Keratinocyte (primary cell): ENCODE measurements at regions not wholly inside any gene's neighbourhood (a gene's known extent, or its start where the extent isn't known, plus 50 kb on each side); places are given as distances from the start of the nearest gene placed in this dataset.

Experiments used
- DNase-seq: peaks from one replicate; pipeline ENCODE4 v3.0.0-alpha.2; 2011; ENCODE audit warnings: low read depth, missing footprints, low spot score
- FAIRE-seq: peaks from 2 replicates; lab custom pipeline; 2011; peaks lifted over from hg19 to GRCh38; lab: Jason Lieb, UNC
- H2AFZ ChIP-seq: 2 replicates; pipeline ENCODE4 v1.6.0; 2012; ENCODE audit warnings: low read length, control low read depth, inconsistent platforms; ENCODE audit not compliant: control insufficient read depth
- H3K27ac ChIP-seq: 2 replicates; pipeline ENCODE4 v1.5.1; 2011; ENCODE audit warnings: low read length; ENCODE audit not compliant: control insufficient read depth, insufficient read depth
- H3K27me3 ChIP-seq: 3 replicates; pipeline ENCODE4 v1.6.0; 2011; ENCODE audit warnings: low read length; ENCODE audit not compliant: control insufficient read depth, insufficient read depth; ENCODE audit errors: extremely low read depth
- H3K36me3 ChIP-seq, 2 experiments: 2 replicates in 1 of 2; 3 replicates in 1 of 2; pipeline ENCODE4 v1.5.1; 2011; ENCODE audit warnings: low read length in 2 of 2, mild to moderate bottlenecking in 1 of 2; ENCODE audit not compliant: control insufficient read depth in 2 of 2, insufficient read depth in 2 of 2; ENCODE audit errors: extremely low read depth in 1 of 2
- H3K4me1 ChIP-seq: 3 replicates; pipeline ENCODE4 v1.5.1; 2011; ENCODE audit warnings: low read length; ENCODE audit not compliant: control insufficient read depth, insufficient read depth; ENCODE audit errors: extremely low read depth
- H3K4me2 ChIP-seq: 3 replicates; pipeline ENCODE4 v1.6.0; 2011; ENCODE audit warnings: low read depth, low read length; ENCODE audit not compliant: control insufficient read depth, insufficient read depth; ENCODE audit errors: extremely low read depth
- H3K4me3 ChIP-seq, 3 experiments: fragments of 200-600 bp in 1 of 3; sonication (generic) in 1 of 3; 2 replicates in 2 of 3; 3 replicates in 1 of 3; pipeline ENCODE4 v1.5.1; 2011 to 2016; ENCODE audit warnings: low read length in 3 of 3, mild to moderate bottlenecking in 3 of 3, control low read depth in 2 of 3, inconsistent platforms in 1 of 3, low read depth in 1 of 3, mixed read lengths in 1 of 3, mixed run types in 1 of 3, moderate library complexity in 1 of 3; ENCODE audit not compliant: control insufficient read depth in 2 of 3, insufficient read depth in 2 of 3; ENCODE audit errors: extremely low read depth in 1 of 3
- H3K79me2 ChIP-seq: 2 replicates; pipeline ENCODE4 v1.6.0; 2012; ENCODE audit warnings: low read length; ENCODE audit not compliant: control insufficient read depth, insufficient read depth
- H3K9ac ChIP-seq: 3 replicates; pipeline ENCODE4 v1.6.0; 2011; ENCODE audit warnings: low read length; ENCODE audit not compliant: control insufficient read depth, insufficient read depth; ENCODE audit errors: extremely low read depth
- H3K9me1 ChIP-seq: 3 replicates; pipeline ENCODE4 v1.6.0; 2011; ENCODE audit warnings: low read length; ENCODE audit not compliant: control insufficient read depth, insufficient read depth; ENCODE audit errors: extremely low read depth
- H3K9me3 ChIP-seq: 2 replicates; pipeline ENCODE4 v1.5.1; 2012; ENCODE audit warnings: low read depth, low read length; ENCODE audit not compliant: control insufficient read depth
- H4K20me1 ChIP-seq: 3 replicates; pipeline ENCODE4 v1.6.0; 2011; ENCODE audit warnings: low read length; ENCODE audit not compliant: control insufficient read depth, insufficient read depth; ENCODE audit errors: extremely low read depth
- EZH2 ChIP-seq: IDR thresholded peaks from one replicate; pipeline ENCODE4 v1.6.1; 2012; ENCODE audit warnings: inconsistent platforms, mild to moderate bottlenecking, low read length, moderate library complexity
- dilution Hi-C: fragments of 300-500 bp; cut with MboI; formaldehyde crosslinking; loops from one replicate; pipeline ENCODE4 v1.7.0; 2020; ENCODE audit warnings: low sequenced_read_pairs; ENCODE audit not compliant: extremely low pct_ligation_motif_present
- TF ChIP-seq, protein P1 (sequence below), 3 experiments: IDR thresholded peaks in 1 of 3; conservative IDR thresholded peaks in 1 of 3; optimal IDR thresholded peaks in 1 of 3; 2 replicates in 2 of 3; 3 replicates in 1 of 3; pipeline versions ENCODE3 to v1.5.1; 2011; ENCODE audit warnings: low read length in 3 of 3, mild to moderate bottlenecking in 3 of 3, moderate library complexity in 2 of 3, control low read depth in 1 of 3, inconsistent platforms in 1 of 3; ENCODE audit not compliant: insufficient read depth in 2 of 3; ENCODE audit errors: extremely low read depth in 1 of 3

DNA sequence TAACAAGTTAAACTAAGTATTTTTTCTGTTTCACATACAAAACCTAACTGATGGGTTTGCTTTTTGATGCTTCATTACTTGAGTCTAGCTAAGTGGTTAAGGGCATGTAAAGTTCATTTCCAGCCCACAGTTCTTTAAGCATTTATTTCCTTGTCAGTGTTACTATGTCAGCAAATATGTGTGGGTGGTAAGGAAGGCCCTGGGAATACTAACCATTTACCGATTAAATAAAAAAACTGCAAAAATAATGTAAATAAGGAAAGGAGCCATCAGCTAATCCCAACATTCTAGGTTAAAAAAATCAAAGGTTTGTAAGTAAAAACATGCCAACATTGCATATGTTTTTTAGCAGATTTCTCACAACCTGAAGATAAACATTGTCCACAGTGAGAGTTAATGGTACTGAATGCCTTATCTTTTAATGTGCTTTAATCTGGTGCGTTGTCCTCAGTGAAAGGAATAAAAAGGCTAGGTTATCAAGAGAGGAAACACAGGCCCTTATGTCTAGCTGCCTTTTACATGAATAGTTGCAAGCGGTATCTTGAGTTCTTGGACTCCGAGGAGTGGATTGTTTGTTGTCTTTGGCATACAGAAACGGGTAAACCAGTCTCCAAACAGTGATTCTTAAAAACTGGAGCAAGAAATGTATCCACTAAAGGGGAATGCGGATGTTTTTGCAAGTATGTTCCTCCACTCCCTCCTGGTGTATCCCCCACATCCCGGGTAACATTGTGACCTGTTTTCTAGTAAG, 949.6 kb upstream of the SLC10A2 start:
- Histone ChIP-seq H3K9ac (no peak overlapping the region), H3K27ac (no peak overlapping the region), H3K9me3 (no peaks in the 10 kb centered on the region), H3K27me3 (no peaks in the 10 kb centered on the region), H2AFZ (peak overlapping the region; percentile 63), H4K20me1 (no peaks in the 10 kb centered on the region), H3K79me2 (no peaks in the 10 kb centered on the region), H3K4me1 (no peaks in the 10 kb centered on the region), H3K9me1 (no peaks in the 10 kb centered on the region), H3K4me2 (no peak overlapping the region), H3K36me3 (no peaks in the 10 kb centered on the region), H3K4me3 (no peak overlapping the region)
- DNase-seq (no peak), FAIRE-seq (no peak)
- dilution Hi-C loops, result no loop called here
- TF ChIP-seq EZH2, result no peak
- TF ChIP-seq, protein P1, sequence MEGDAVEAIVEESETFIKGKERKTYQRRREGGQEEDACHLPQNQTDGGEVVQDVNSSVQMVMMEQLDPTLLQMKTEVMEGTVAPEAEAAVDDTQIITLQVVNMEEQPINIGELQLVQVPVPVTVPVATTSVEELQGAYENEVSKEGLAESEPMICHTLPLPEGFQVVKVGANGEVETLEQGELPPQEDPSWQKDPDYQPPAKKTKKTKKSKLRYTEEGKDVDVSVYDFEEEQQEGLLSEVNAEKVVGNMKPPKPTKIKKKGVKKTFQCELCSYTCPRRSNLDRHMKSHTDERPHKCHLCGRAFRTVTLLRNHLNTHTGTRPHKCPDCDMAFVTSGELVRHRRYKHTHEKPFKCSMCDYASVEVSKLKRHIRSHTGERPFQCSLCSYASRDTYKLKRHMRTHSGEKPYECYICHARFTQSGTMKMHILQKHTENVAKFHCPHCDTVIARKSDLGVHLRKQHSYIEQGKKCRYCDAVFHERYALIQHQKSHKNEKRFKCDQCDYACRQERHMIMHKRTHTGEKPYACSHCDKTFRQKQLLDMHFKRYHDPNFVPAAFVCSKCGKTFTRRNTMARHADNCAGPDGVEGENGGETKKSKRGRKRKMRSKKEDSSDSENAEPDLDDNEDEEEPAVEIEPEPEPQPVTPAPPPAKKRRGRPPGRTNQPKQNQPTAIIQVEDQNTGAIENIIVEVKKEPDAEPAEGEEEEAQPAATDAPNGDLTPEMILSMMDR (optimal IDR thresholded peaks at IDR 0.05 in 1 of 3, IDR thresholded peaks at IDR 0.05 in 1 of 3, conservative IDR thresholded peaks at IDR 0.05 in 1 of 3; ENCODE audit: extremely low read depth in 1 of 3, insufficient read depth in 2 of 3, low read length in 3 of 3), result no peak

DNA sequence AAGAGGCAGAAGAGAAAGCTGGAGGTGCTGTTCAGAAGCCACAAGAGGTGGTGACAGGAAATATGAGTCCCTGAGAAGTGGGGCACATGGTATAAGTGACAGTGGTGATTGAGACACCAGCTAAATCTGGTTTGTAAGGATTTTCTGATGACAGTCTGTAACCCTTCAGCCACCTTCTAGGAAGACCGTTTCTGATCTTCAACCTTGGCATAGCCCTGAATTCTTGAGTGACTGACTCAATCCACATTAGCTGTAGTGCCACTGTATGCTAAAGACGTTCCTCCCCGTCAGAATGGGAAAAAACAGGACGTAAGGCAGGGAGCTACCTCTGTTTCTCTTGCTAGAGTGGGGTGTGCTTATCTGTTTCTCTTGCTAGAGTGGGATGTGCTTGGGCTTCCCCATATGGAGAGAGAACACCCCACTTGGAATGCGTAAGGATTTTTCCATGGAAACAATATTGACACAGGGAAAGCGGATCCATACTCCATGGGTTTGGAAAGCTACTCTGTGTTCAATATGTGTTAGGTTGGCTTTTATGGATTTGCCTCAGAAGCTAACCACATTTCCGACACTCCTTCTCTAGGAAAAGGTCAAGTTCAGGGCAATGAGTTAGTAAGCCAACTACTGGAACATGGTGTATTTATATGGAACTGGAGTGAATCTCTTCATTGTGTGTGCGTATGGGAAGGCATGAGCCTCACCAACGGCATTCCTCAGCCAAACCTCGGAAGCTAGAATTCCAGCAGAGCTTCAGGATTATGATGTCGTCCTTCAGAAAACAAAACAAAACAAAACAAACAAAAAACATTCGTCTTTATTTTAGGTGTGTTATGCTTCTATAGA, 948.8 kb upstream of the SLC10A2 start:
- no peaks in the 10 kb centered on the region for H3K9me3 ChIP-seq
- H2AFZ ChIP-seq, result no peak overlapping the region
- H3K9ac ChIP-seq, result no peak overlapping the region
- H3K4me2 ChIP-seq, result no peak overlapping the region
- dilution Hi-C loops, result no loop called here
- TF ChIP-seq, protein P1 (optimal IDR thresholded peaks at IDR 0.05 in 1 of 3, IDR thresholded peaks at IDR 0.05 in 1 of 3, conservative IDR thresholded peaks at IDR 0.05 in 1 of 3; ENCODE audit: extremely low read depth in 1 of 3, insufficient read depth in 2 of 3, low read length in 3 of 3), result no peak
- no peak for TF ChIP-seq EZH2
- H3K9me1 ChIP-seq, result no peaks in the 10 kb centered on the region
- no peaks in the 10 kb centered on the region for H3K27me3 ChIP-seq
- no peaks in the 10 kb centered on the region for H4K20me1 ChIP-seq
- no peaks in the 10 kb centered on the region for H3K4me1 ChIP-seq
- H3K4me3 ChIP-seq, result no peak overlapping the region
- no peaks in the 10 kb centered on the region for H3K79me2 ChIP-seq
- H3K36me3 ChIP-seq, result no peaks in the 10 kb centered on the region
- H3K27ac ChIP-seq, result no peak overlapping the region
- FAIRE-seq (no peak), DNase-seq (no peak)
